GM19372 (cell line): ENCODE measurements at regions not wholly inside any gene's neighbourhood (a gene's known extent, or its start where the extent isn't known, plus 50 kb on each side); places are given as distances from the start of the nearest gene placed in this dataset.
A peak's percentile ranks its signal among the peaks of the same experiment; 100 is the strongest.

ENCODE experiments used
- ATAC-seq: cut with Tn5 transposase; IDR thresholded peaks from one replicate; pipeline ENCODE4 v1.9.1; 2021; ENCODE audit warnings: mild to moderate bottlenecking, low read depth, moderate library complexity; ENCODE audit not compliant: unreplicated experiment

DNA sequence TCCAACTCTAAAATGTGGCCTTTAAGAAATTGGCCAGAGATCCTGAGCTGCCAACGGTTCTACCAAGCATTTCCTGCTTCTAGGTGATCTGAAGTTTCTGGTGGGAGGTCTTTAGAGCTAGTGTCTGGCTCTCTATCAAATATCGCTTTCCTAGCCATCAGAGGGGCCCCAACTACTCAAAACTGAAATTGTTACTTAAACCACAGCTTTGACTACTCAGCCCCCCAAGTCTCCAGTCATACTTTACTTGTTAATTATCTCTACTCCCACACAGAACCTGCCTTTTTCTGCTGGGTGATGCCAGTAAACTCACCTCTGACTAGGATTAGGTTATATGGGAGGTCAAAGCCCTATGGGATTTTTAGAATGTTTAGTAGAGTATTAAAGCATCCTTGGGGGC is 95.1 kb downstream of the FASLG start:
- ATAC-seq: no peak

DNA sequence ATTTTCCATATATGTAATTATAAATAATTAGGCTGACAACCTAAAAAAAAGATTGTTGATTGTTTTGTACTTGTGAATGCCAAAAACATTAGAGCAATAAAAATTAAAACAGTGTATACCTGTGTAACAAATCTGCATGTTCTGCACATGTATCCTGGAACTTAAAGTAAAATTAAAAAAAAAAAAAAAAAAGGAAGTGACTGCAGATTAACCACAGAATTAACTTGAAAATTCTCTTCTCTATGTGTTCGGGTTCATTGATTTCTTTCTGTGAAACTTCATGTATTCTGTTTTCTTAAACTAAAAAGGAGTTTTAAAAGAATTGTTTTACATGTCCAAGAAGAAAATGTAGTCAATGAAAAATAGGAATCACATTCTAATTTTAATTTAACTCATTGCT is 95.7 kb downstream of the FASLG start:
- no peak for ATAC-seq

DNA sequence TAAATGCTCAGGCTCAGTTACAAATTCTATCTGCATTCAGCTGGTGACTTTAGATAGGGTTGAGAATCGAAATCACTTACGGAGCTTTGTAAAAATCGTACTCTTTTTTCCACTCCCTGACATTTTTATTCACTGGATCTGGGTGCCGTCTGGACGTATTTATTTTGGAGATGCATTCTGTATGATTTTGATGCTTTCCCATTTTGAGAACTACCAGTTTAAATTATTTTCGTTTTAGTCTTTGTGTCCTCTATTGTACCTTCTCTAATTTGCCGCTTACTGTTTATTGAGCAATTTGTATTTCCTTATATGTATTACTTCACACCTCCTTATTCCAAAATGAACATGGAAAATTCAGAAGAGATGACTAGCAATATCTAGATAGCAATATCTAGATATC is 96.2 kb downstream of the FASLG start:
- ATAC-seq: no peak

DNA sequence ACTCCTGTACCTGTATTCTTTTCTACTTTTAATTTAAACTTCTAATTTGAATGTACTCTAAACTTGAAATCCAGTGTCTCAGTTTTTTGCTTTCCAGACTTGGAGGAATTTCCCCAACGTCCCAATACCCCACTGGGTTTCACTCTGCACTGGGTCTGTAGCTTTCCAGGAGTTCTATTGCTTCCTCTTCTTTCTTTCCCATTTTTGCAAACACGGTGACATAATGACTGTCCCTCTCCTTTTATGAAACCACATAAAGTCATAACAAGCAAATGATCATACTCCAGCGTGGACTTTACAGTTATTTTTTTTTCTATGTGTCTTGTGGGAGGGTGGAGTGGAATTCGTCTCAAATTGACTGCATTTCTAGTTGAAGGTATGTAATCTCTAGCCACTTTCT is 97.1 kb downstream of the FASLG start:
- no peak for ATAC-seq

DNA sequence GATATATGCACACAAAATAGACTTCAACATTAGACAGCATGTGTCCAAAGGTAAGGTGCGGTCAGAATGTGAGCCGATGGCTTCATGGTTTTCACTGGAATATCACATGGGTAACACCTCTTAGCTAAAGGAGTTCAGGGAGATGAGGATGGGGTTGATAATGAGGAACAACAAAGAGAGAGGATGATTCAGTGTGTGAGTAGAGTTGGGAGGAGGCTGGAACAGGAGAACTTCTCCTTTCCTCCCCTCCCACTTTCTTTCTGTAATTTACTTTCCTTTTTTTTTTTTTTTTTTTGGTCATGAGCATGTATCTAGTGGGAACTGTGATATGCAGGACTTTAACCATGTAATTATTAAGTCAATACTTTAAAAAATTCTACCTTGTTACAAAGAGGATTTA is 99.4 kb downstream of the FASLG start:
- ATAC-seq: no peak

DNA sequence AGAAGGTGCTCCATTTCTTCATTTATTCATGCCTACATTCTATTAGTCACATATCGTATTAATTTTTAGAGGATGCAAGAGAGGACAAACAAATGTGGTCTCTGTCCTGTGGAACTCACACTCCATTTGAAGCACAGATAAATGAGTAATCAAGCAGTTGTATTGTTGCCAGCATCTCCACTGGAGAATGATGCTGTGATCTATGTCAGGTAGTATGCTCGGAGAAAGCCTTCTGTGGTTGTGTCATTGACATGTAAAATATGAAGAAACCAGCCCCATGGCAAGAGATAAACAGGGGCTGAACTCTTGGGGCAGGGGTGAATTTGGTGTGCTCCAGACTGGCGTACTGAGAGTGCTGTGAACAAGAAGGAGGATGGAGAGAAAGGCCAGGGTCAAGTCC is 101.2 kb downstream of the FASLG start:
- no peak for ATAC-seq

DNA sequence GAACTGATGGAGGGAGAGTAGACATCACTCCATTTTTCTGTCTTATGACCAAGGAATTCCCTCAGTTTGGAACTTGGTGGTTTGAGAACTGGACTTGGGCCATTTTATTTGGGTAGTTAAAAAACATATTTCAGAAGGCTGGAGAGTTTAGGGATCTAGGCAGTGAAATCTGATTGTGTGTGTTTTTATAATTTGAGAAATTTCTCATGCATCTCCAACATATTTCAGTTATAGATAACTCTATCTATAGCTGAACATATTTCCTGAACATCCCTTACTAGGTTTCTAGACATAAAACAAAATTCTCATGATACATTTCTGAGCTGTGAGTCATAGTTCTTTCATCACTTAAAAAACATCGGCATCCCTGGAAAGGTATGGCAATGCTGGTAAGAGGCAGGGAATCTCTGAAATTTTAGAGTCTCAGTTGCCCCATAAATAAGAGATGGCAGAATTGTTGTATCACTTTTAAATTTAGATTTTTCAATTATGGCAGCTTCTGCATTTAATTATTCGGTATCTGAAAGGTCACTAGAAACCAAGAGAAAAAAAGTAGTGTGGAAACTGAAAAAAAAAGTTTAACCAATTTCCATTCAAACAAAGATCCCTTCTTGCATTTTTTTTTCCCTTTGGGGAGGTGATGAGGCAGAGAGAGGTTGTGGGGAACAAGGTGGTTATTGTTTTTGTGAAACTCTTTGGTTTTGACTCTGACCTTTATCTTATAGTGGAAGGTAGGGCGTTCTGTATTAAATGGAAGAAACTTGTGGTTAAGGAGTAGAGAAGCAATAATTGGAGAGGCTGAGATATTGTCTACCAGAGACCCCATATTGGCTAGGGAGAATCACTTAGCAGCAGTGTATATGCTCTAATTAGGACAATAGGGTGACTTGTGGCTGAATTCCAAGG is 102.9 kb downstream of the FASLG start:
- ATAC-seq: no peak

DNA sequence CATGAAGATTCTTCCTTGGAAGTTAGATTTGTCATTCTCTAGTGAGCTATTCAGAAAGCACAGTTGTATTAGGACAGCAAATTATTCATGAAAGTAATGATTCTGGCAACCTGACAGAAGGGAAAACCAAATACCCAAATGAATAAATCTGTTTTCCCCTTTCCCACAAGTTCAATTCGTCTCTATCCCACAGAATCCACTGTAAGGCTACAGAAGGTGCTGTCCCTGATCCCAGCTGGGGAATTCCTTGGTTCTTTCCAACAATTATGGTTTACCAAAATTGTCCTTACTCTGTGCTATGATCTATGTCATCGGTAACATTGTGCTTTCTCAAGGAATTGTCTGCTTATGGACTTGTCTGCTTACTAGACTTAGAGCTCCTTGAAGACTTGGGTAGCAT is 104.2 kb downstream of the FASLG start:
- ATAC-seq: no peak

DNA sequence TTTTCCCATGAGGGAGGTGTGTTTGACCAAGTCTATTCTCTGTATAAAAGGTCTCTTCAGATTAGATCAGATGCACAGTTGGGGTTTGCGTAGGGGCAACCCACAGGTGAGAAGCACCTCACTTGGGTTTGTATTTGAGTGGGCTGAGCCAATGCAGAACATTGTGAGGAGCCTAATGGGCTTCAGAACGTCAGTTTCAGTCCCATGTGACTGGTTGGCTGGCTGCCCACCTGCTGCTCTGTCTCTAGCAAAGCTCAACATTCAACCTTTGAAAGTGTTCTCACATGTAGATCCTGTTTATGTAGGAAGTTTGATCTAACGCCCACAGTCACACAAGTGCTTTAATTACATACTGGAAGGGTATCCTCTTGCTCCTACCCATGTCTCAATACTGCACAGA is 105.5 kb downstream of the FASLG start:
- no peak for ATAC-seq

DNA sequence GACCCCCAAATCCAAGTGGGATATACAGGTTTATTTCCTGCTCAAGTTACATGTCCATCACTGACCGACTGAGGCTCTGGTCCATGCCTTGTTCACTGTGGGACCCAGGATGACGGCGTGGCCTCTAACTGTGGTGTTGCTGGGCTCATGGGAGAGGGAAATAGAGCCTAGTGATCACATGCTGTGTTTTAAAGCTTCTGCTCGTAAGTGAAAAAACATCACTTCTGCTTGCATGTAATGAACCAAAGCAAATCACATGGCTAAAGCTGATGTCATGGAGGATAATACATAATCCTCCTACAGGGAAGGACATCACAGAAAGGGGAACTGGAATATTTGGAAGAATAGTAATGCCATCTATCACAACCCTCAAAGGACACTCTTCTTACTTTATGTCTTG is 107.6 kb downstream of the FASLG start:
- no peak for ATAC-seq

DNA sequence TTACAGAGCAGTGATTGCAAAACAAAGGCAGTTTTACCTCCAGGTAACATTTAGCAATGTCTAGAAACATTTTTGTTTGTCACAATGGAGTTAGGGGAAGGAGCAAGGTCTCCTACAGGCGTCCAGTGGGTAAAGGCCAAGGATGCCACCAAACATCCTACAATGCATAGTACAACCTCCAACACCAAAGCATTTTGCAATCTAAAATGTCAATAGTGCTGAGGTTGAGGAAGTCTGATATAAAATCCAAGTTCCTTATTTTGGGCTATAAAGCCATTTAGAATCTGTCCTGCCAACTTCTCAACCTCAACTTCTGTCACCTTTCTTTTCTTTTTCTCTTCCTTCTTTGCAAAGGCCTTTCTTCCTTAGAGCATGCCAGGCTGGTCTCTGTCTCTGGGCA is 111.2 kb downstream of the FASLG start:
- no peak for ATAC-seq

DNA sequence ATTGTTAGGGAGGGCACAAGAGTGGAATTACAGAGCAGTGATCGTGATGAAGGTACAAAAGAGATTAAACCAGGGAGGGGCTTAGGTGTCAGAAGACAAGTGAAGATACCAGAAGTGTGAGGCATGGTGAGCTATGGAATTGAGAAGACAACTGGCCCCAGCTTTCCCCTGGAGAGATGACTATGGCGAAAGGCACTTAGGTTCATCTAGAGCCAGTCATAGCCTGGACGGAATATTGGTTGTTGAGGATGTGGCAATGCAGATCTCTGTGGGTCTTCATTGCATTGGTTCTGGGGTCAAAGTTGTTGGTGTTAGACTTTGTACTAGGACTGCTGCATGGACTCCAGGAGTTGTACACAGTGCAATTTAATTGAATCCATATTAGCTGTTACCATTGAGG is 115.7 kb downstream of the FASLG start:
- ATAC-seq: no peak

DNA sequence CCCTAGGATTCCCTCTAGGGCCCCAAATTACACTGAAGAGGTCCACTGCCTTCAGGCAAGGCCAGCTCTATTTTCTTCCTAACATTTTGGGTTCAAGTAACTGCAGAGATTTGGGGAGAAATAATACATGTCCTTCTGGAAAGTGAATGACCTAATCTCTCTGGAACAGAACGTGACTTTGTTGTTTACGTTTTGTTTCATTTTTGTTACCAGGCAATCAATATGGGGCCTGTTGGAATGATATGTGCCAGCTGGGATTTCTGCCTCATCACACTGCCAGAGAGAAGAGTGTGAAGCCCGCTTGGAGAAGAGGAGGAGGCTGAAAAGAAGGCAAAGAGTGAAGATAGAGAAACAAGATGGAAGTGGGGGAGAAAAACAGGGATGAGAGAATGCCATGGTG is 116.7 kb downstream of the FASLG start:
- ATAC-seq: no peak

DNA sequence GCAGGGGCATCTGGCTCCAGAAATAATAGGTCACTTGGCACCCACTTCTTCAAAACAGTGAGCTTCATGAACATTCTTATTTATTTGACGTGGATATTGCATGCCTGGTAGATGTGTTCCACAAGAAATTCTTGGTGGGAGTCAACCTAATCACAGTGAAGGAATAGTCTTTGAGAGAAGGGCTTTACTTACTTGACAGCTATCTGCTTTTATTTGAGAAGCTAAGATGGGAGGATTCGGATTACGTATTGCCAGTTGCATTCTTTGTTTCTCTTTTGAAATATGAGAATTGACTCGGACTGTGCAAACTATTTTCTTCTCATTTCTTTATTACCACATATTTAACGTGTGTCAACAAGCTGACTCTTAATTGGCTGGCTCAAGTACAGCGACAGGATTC is 117.2 kb downstream of the FASLG start:
- no peak for ATAC-seq

DNA sequence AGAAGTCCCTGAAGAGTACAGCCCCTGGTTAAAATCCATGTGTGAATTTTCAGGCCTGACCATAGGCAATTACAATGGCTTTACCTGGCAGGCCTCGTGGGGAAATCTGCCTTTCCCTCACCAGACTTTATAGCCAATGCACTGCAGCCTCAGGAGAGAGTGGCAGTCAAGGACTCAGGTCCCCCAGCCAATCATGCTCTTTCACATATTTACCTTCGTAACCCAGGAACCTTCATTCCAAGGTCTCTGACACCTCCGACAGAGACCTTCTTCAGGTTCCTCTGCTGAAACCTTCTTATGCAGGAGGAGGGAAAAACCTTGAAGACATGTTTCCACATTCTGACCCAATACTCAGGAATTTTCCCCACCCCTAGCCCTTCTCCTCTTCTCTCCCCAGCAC is 118.9 kb downstream of the FASLG start:
- no peak for ATAC-seq

DNA sequence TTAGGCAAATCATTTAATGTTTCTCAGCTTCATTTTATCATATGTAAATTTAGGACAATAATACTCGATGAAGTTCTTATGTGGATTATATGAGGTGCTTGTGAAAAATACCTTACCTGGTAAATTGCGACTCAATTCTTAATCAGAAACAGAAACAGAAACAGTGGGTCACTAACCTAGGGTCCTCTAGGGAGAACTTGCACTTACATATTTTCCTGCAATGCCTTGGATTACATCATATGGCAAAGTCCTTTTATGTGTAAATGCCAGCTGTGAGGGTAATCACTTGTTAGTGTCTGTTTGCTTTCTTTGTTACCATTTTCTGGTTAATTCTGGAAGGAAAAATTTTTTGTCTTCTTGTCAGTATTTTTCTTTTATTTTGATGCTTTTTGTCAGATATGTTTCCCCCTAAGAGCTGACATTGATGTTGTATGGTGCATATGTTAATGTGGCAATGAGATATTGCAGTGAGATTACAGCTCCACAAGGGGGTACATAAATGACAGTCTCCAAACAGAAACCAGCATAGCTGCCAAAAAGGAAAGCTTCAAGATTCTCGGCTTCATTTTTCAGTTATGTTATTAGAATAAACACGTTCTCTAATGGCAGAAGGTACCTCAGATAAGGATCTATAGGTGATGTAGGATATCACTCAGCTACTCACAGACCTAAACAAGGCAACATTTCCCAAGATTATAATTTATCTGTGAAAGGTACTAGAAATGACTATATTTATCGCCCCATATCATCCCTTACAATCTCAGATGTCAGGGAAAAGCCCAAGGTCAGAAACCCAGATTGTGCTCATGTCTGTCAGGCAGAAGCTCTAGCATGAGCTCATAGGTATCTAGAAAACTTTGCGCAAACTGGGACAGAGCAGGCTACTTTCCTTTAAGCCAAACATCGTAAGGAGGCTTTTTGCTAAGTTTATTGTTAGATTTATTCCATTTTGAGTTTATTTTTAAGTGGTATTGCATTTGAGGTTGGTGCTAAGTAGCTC is 119.9 kb downstream of the FASLG start:
- ATAC-seq: no peak

DNA sequence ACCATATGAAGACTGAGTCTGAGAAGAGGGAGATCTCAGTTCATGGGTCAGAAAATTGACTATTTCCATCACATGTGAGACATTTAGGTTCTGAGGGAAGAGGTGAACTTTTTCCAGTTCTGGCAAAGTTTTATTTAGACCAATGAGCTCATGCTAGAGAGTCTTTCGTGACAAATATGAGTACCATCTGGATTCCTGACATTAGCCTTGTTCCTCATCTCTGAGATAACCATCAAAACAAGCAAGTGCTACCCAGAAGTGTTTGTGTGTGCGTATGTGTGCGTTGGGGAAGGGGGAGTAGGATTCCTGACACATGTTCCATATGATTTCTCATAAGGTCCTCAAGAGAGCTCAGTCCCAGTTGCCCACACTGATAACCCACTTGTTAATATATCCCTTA is 120.6 kb downstream of the FASLG start:
- ATAC-seq: no peak

DNA sequence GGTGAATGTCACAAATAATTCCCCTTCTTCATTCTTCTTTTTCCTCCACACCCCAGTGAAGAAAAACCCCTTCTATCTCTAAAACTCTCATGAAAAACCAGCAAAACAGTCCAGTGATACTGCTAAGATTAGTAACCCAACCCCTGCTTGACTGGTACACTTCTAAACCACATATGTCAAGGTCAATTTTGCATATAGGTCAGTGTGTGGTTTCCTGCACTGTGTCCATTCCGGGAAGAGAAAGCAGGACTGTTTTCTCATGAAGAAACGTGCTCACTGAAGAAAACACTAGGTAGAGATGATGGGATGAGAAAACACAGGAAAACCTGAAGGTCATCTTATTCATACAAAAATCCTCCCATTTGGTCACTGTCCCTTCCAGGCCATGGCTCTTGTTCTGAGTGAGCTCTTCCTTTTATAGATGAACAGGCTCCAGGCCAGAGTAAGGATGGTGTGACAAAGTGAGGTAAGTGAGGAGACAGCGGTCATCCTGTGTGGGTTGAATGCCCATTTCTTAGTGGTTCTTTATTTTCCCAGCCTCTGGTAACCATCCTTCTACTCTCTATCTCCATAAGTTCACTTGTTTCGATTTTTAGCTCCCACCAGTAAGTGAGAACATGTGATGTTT is 122.7 kb downstream of the FASLG start:
- ATAC-seq: peak; percentile 60

DNA sequence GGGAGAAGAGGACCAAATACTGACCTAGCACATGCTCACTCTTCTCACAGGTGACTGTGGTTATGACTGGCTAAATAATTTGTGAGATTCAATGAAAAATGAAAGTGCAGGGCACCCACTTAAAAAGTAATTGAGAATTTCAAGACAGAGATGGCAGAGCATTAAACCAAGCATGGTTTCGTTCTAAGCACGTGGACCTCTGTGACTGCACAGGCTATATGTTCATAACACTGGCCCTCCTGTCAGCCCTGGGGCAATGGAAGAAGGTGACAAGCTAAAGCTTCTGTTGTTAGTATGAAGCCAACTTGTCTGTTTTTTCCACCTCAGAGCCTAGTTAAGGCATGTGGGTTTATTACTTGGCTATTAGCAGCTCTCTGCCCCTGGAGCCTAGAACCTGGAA is 130.9 kb downstream of the FASLG start:
- no peak for ATAC-seq

DNA sequence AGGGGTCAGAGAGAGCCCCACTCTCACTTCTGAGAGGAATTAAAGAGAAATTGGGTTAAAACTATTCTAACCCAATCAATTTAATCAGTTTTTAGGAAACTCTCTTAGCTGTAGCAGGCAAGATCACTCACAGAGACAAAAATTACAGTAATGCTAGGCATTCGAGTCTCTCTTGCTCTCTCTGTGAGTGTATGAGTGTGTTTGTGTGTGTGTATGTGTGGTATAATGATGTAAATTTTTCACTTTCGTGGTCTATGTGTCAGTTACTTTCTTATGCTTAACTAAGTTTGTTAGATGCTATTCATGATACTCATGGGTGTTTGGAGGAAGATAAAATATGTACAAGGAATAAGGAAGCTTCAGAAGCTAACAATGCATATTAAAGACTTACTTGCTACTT is 131.3 kb downstream of the FASLG start:
- no peak for ATAC-seq

DNA sequence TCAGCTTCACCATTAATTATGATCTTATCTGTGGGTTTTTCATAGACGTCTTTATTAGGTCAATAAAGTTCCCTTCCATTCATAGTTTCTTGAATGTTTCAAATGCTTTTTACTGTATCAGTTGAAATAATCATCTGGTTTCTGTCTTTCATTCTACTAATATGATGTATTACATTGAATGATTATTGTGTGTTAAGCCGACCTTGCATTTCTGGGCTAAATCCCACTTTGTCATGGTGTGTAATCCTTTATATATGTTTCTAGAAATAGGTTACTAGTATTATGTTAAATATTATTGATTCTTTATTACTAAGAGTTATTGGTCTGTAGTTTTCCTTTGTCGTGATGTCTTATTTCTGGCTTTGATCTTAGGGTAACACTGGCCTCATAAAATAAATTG is 134.9 kb downstream of the FASLG start:
- ATAC-seq: no peak
